GM12878 (cell line): ENCODE measurements at regions not wholly inside any gene's neighbourhood (a gene's known extent, or its start where the extent isn't known, plus 50 kb on each side); places are given as distances from the start of the nearest gene placed in this dataset.

Experiments
- ATAC-seq: fragments of 200-7000 bp; cut with Tn5 transposase; 3 replicates; pipeline ENCODE4 v1.9.1; 2020; ENCODE audit warnings: mild to moderate bottlenecking, moderate library complexity
- BruUV-seq: library from RNA; stranded (reverse); fragments of 400-500 nt; replicated peaks from 2 replicates; lab custom pipeline; 2021; lab: Mats Ljungman, UMichigan
- CTCF ChIA-PET: fragments of 300-600 bp; sonication (Branson Sonifier 250); formaldehyde crosslinking; extraction: SDS; loops from one replicate; lab custom pipeline; 2021; ENCODE audit warnings: inconsistent platforms; lab: Yijun Ruan, JAX
- POLR2A ChIA-PET: fragments of 350-600 bp; formaldehyde crosslinking; extraction: SDS; loops from one replicate; lab custom pipeline; 2021; ENCODE audit warnings: inconsistent platforms; lab: Charles Lee
- RAD21 ChIA-PET: fragments of 300-600 bp; sonication (Branson Sonifier 250); formaldehyde crosslinking; loops from one replicate; lab custom pipeline; 2023; ENCODE audit warnings: antibody characterized with exemption; ENCODE audit not compliant: unreplicated experiment; lab: Charles Lee
- SMC1A ChIA-PET: fragments of 300-600 bp; sonication (Branson Sonifier 250); formaldehyde crosslinking; loops from one replicate; lab custom pipeline; 2023; ENCODE audit not compliant: unreplicated experiment, uncharacterized antibody; lab: Charles Lee
- DNase-seq: peaks from one replicate; pipeline ENCODE4 v3.0.0-alpha.2; 2011; ENCODE audit warnings: low read depth, low spot score
- FAIRE-seq: peaks from 3 replicates; lab custom pipeline; 2011; peaks lifted over from hg19 to GRCh38; lab: Jason Lieb, UNC
- H2AFZ ChIP-seq: 2 replicates; pipeline ENCODE4 v1.6.0; 2011; ENCODE audit warnings: low read depth, low read length, control low read depth; ENCODE audit not compliant: control insufficient read depth
- H3K27ac ChIP-seq: 2 replicates; pipeline ENCODE4 v1.5.1; 2011; ENCODE audit warnings: control low read depth; ENCODE audit not compliant: control insufficient read depth, insufficient read depth
- H3K27me3 ChIP-seq, 2 experiments: replicated peaks in 1 of 2; 2 replicates each; pipeline versions ENCODE4 v1.6.0 to v1.6.1; 2011; ENCODE audit warnings: low read length in 1 of 2; ENCODE audit not compliant: control insufficient read depth in 2 of 2, insufficient read depth in 2 of 2
- H3K36me3 ChIP-seq, 2 experiments: 2 replicates each; pipeline ENCODE4 v1.5.1; 2011; ENCODE audit warnings: low read length in 1 of 2; ENCODE audit not compliant: control insufficient read depth in 2 of 2, insufficient read depth in 2 of 2
- H3K4me1 ChIP-seq: 2 replicates; pipeline ENCODE4 v1.6.1; 2011; ENCODE audit warnings: mild to moderate bottlenecking, low read length, moderate library complexity, mixed read lengths; ENCODE audit not compliant: control insufficient read depth, insufficient read depth
- H3K4me2 ChIP-seq: 2 replicates; pipeline ENCODE4 v1.6.0; 2011; ENCODE audit warnings: control low read depth; ENCODE audit not compliant: control insufficient read depth, insufficient read depth
- H3K4me3 ChIP-seq: fragments of 200-600 bp; sonication (generic); 2 replicates; pipeline ENCODE4 v1.5.1; 2016
- H3K79me2 ChIP-seq: 2 replicates; pipeline ENCODE4 v1.6.0; 2011; ENCODE audit warnings: low read length; ENCODE audit not compliant: control insufficient read depth, insufficient read depth
- H3K9ac ChIP-seq: 2 replicates; pipeline ENCODE4 v1.8.0; 2011; ENCODE audit warnings: low read length, control low read depth, mixed read lengths; ENCODE audit not compliant: control insufficient read depth, insufficient read depth
- H3K9me3 ChIP-seq: replicated peaks from 3 replicates; pipeline ENCODE4 v1.5.1; 2011; ENCODE audit warnings: mild to moderate bottlenecking, low read length; ENCODE audit not compliant: control insufficient read depth, insufficient read depth
- H4K20me1 ChIP-seq: 2 replicates; pipeline ENCODE4 v1.6.0; 2011; ENCODE audit not compliant: control insufficient read depth, insufficient read depth
- RAD51 ChIP-seq: fragments of 450-650 bp; IDR thresholded peaks from 2 replicates; pipeline ENCODE4 v1.6.1; 2016; ENCODE audit warnings: moderate library complexity, mild to moderate bottlenecking, inconsistent platforms
- SMAD1 ChIP-seq: fragments of 450-650 bp; IDR thresholded peaks from 2 replicates; pipeline ENCODE4 v1.6.1; 2018; ENCODE audit warnings: mild to moderate bottlenecking, low read depth; ENCODE audit not compliant: partially characterized antibody
- WGBS: methylation state at CpG from one replicate; pipeline ENCODE4 v1.1.6; 2016; ENCODE audit warnings: low lambda C conversion rate; ENCODE audit not compliant: insufficient replicate concordance, insufficient coverage; ENCODE audit errors: missing lambda C conversion rate; 5-methylcytosine and 5-hydroxymethylcytosine counted together
- in situ Hi-C: fragments of 300-500 bp; cut with MboI; formaldehyde crosslinking; loops from 9 replicates; pipeline ENCODE4 v1.14.3; 2018; ENCODE audit warnings: mixed read lengths
- intact Hi-C: fragments of 100-400 bp; cut with micrococcal nuclease; formaldehyde crosslinking; loops from one replicate; pipeline ENCODE4 v1.14.2; 2022; ENCODE audit not compliant: unreplicated experiment
- TF ChIP-seq, protein P1 (sequence below): fragments of 450-650 bp; IDR thresholded peaks from 2 replicates; pipeline ENCODE4 v1.6.1; 2018; ENCODE audit warnings: mild to moderate bottlenecking, low read depth, moderate library complexity; ENCODE audit not compliant: partially characterized antibody
- TF ChIP-seq, protein P2 (sequence below): fragments of 150-350 bp; IDR thresholded peaks from 2 replicates; pipeline ENCODE4 v1.6.1; 2014; ENCODE audit warnings: mild to moderate bottlenecking, low read depth, low read length

DNA sequence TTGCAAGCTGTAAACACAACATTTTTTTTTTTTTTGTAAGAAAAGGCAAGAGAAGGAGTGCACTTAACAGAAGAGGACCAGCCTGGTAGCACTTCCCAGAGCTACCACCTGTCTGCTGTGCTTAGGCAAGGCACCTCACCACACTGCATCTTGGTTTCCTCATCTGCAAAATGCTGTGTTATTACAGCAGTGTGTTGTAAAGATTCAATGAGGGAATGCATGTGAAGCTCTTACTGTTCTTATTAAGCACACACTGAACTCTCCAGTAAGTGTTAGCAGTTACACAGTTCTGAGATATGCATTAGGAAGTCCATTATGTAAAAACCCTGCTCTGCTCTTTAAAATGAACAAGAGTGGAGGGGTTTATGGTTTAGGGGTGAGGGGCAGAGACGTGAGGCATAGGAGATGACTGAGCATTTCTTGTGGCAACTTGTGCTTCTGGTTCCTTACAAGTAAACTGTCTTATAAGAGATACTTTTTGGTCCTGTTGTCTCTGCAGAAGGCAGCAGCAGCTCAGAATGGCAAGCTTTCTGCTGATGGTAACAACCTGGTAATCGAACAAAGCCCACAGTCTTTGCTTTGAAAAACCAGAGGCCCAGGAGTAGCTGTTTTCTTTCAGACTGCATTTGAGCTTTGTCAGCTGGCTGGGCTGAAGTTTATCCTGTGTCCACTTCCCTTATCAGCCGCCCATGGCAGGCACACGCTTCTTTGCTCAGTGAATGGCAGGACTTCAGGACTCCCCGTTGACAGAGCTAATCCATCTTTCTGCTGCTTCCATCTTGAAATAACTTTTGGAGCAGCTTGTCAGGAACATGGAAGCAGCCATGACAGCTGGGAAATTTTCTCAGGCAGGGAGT is 98.8 kb upstream of the BMPER start (continued):
- TF ChIP-seq, protein P1, sequence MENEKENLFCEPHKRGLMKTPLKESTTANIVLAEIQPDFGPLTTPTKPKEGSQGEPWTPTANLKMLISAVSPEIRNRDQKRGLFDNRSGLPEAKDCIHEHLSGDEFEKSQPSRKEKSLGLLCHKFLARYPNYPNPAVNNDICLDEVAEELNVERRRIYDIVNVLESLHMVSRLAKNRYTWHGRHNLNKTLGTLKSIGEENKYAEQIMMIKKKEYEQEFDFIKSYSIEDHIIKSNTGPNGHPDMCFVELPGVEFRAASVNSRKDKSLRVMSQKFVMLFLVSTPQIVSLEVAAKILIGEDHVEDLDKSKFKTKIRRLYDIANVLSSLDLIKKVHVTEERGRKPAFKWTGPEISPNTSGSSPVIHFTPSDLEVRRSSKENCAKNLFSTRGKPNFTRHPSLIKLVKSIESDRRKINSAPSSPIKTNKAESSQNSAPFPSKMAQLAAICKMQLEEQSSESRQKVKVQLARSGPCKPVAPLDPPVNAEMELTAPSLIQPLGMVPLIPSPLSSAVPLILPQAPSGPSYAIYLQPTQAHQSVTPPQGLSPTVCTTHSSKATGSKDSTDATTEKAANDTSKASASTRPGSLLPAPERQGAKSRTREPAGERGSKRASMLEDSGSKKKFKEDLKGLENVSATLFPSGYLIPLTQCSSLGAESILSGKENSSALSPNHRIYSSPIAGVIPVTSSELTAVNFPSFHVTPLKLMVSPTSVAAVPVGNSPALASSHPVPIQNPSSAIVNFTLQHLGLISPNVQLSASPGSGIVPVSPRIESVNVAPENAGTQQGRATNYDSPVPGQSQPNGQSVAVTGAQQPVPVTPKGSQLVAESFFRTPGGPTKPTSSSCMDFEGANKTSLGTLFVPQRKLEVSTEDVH: no peak

DNA sequence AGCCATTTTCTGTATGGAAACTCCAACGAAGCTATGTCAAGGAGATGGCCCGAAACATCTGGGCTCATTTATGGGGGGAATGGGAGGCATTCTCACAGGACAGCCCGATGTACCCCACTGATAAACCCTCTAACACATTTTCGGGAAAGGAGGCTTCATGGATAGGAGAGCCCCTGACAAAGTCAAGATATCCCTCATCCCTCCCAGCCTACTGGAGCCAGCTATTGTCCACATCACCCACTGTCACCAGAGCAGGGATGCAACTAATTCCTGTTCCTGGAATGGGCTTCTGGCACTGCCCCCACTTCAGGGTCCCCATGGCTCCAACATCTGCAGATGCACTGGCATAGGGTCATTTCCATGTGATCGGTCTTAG is 98.2 kb upstream of the BMPER start:
- ATAC-seq: no peak
- RAD21 ChIA-PET: no interaction called here
- H3K79me2 ChIP-seq: no peaks in the 10 kb centered on the region
- no peak overlapping the region for H3K9ac ChIP-seq
- no peak overlapping the region for H3K4me2 ChIP-seq
- intact Hi-C loops (no loop called here), in situ Hi-C loops (no loop called here)
- no peak overlapping the region for H2AFZ ChIP-seq
- H3K9me3 ChIP-seq: no peaks in the 10 kb centered on the region
- 33% methylated on average over 5 of the region's 5 CpGs for WGBS
- DNase-seq: no peak
- H3K36me3 ChIP-seq: no peaks in the 10 kb centered on the region
- POLR2A ChIA-PET: no interaction called here
- no peak overlapping the region for H3K4me3 ChIP-seq
- H3K27ac ChIP-seq: no peak overlapping the region
- no TSS peak for BruUV-seq
- H4K20me1 ChIP-seq: no peaks in the 10 kb centered on the region
- H3K4me1 ChIP-seq: no peaks in the 10 kb centered on the region
- no peaks in the 10 kb centered on the region for H3K27me3 ChIP-seq
- SMC1A ChIA-PET: interaction anchor here (1.3 to 1.5 kb wide), 2 partner anchors 126 to 471 kb away, joined by 3 read pairs; no protein-coding TSS in a partner anchor
- CTCF ChIA-PET: interaction anchor here (0.6 to 2.6 kb wide), 9 partner anchors 18 to 624 kb away, joined by 3 to 10 read pairs (median 3); no protein-coding TSS in a partner anchor
- TF ChIP-seq SMAD1: no peak
- TF ChIP-seq, protein P2, sequence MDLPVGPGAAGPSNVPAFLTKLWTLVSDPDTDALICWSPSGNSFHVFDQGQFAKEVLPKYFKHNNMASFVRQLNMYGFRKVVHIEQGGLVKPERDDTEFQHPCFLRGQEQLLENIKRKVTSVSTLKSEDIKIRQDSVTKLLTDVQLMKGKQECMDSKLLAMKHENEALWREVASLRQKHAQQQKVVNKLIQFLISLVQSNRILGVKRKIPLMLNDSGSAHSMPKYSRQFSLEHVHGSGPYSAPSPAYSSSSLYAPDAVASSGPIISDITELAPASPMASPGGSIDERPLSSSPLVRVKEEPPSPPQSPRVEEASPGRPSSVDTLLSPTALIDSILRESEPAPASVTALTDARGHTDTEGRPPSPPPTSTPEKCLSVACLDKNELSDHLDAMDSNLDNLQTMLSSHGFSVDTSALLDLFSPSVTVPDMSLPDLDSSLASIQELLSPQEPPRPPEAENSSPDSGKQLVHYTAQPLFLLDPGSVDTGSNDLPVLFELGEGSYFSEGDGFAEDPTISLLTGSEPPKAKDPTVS: no peak
- TF ChIP-seq RAD51: no peak
- no peak for FAIRE-seq
